Breast epithelium (tissue), 4 donors: ENCODE measurements at regions not wholly inside any gene's neighbourhood (a gene's known extent, or its start where the extent isn't known, plus 50 kb on each side); places are given as distances from the start of the nearest gene placed in this dataset.

ENCODE experiments used
- DNase-seq, 2 donors: peaks; one replicate each; pipeline ENCODE4 v3.0.0-alpha.2; 2019; ENCODE audit warnings: low spot score in 2 of 2
- H3K27ac ChIP-seq, 2 donors: fragments of 200-600 bp; sonication (generic) in 1 of 2; one replicate each; pipeline ENCODE4 v1.5.1; 2016 to 2019; ENCODE audit warnings: mild to moderate bottlenecking in 1 of 2
- H3K27me3 ChIP-seq, 2 donors: fragments of 200-600 bp; sonication (generic) in 1 of 2; one replicate each; pipeline versions ENCODE4 v1.5.1 to v1.6.0; 2017 to 2019; ENCODE audit warnings: control low read depth in 1 of 2, mild to moderate bottlenecking in 1 of 2
- H3K36me3 ChIP-seq: fragments of 200-600 bp; one replicate; pipeline ENCODE4 v1.5.1; 2019
- H3K4me1 ChIP-seq, 2 donors: fragments of 200-600 bp; sonication (generic); one replicate each; pipeline ENCODE4 v1.5.1; 2016 to 2019; ENCODE audit warnings: control low read depth in 1 of 2
- H3K4me3 ChIP-seq, 3 donors: fragments of 200-600 bp; sonication (generic); 1 replicate in 2 of 3; 2 replicates in 1 of 3; pipeline ENCODE4 v1.5.1; 2016 to 2019; ENCODE audit warnings: mild to moderate bottlenecking in 3 of 3, moderate library complexity in 2 of 3
- H3K9me3 ChIP-seq, 2 donors: fragments of 200-600 bp; sonication (generic) in 1 of 2; one replicate each; pipeline ENCODE4 v1.5.1; 2016 to 2019; ENCODE audit warnings: control low read depth in 1 of 2
- CTCF ChIP-seq, 3 donors: fragments of 450-650 bp; IDR thresholded peaks; one replicate each; pipeline ENCODE4 v1.5.1; 2016 to 2017; ENCODE audit warnings: antibody characterized with exemption in 3 of 3, mild to moderate bottlenecking in 3 of 3, moderate library complexity in 3 of 3
- POLR2A ChIP-seq: fragments of 450-650 bp; IDR thresholded peaks from one replicate; pipeline ENCODE4 v1.6.1; 2016; ENCODE audit warnings: antibody characterized with exemption, mild to moderate bottlenecking, moderate library complexity
- POLR2AphosphoS5 ChIP-seq, 3 donors: sonication (generic); formaldehyde crosslinking; IDR thresholded peaks; one replicate each; pipeline ENCODE4 v1.6.1; 2017; ENCODE audit warnings: antibody characterized with exemption in 3 of 3
- intact Hi-C: fragments of 100-400 bp; cut with DNase I; formaldehyde crosslinking; loops from one replicate; pipeline ENCODE4 v1.15.1; 2023; ENCODE audit warnings: low total_unique reads

- TF ChIP-seq POLR2AphosphoS5 (IDR thresholded peaks at IDR 0.05) (no peak), POLR2A (no peak), CTCF (IDR thresholded peaks at IDR 0.05) (no peak)
- intact Hi-C loops: no loop called here
- Histone ChIP-seq H3K9me3 (no peaks in the 10 kb centered on the region), H3K4me1 (no peaks in the 10 kb centered on the region), H3K27ac (no peak overlapping the region), H3K27me3 (no peaks in the 10 kb centered on the region), H3K4me3 (no peak overlapping the region), H3K36me3 (no peaks in the 10 kb centered on the region)
- DNase-seq: no peak
These were observed 50.6 kb upstream of the ZC3H12A start for GRCh38 chr1:37423810-37424209.

GRCh38 chr1:37424523-37424922 lies 49.9 kb upstream of the ZC3H12A start:
- Histone ChIP-seq H3K4me1 (no peaks in the 10 kb centered on the region), H3K27ac (no peak overlapping the region)
- intact Hi-C loops: no loop called here

More at GRCh38 chr1:37424523-37424922, 49.9 kb upstream of the ZC3H12A start:
- Histone ChIP-seq H3K36me3 (no peaks in the 10 kb centered on the region), H3K9me3 (no peaks in the 10 kb centered on the region), H3K4me3 (no peak overlapping the region), H3K27me3 (no peaks in the 10 kb centered on the region)
- no peak for DNase-seq
- no peak for TF ChIP-seq CTCF (IDR thresholded peaks at IDR 0.05)
- TF ChIP-seq POLR2A: no peak
- TF ChIP-seq POLR2AphosphoS5 (IDR thresholded peaks at IDR 0.05): no peak
